Mesothelial cell of epicardium (in vitro differentiated cells): ENCODE measurements at regions not wholly inside any gene's neighbourhood (a gene's known extent, or its start where the extent isn't known, plus 50 kb on each side); places are given as distances from the start of the nearest gene placed in this dataset.
"Not testable (repeated sequence)": the region's sequence is repeated elsewhere in the genome, so short reads cannot be mapped to it uniquely, and the experiment has no call there.

ENCODE experiments used
- DNase-seq, 2 experiments: peaks; one replicate each; pipeline ENCODE4 v3.0.0; 2021; ENCODE audit warnings: low spot score in 2 of 2; ENCODE audit not compliant: unreplicated experiment in 2 of 2
- H3K27ac Mint-ChIP-seq: 2 replicates; pipeline ENCODE4 v1.8.0; 2021; ENCODE audit warnings: mixed read lengths
- H3K27me3 Mint-ChIP-seq: 2 replicates; pipeline ENCODE4 v1.8.0; 2021; ENCODE audit warnings: low read depth, mixed read lengths
- H3K36me3 Mint-ChIP-seq: 2 replicates; pipeline ENCODE4 v1.8.0; 2021; ENCODE audit warnings: mixed read lengths
- H3K4me1 Mint-ChIP-seq: 2 replicates; pipeline ENCODE4 v1.8.0; 2021; ENCODE audit warnings: mixed read lengths
- H3K4me3 Mint-ChIP-seq: 2 replicates; pipeline ENCODE4 v1.8.0; 2021; ENCODE audit warnings: mild to moderate bottlenecking, moderate library complexity, mixed read lengths
- H3K9me3 Mint-ChIP-seq: 2 replicates; pipeline ENCODE4 v1.8.0; 2021; ENCODE audit warnings: mixed read lengths
- CTCF ChIP-seq: fragments of 200-600 bp; sonication (generic); IDR thresholded peaks from one replicate; pipeline ENCODE4 v1.5.0; 2021; ENCODE audit warnings: antibody characterized with exemption; ENCODE audit not compliant: unreplicated experiment

- Mint-ChIP-seq H3K27ac (no peak overlapping the region), H3K4me3 (no peak overlapping the region), H3K4me1 (peaks cover 16% of the 10 kb centered on the region), H3K9me3 (no peaks in the 10 kb centered on the region), H3K36me3 (no peaks in the 10 kb centered on the region), H3K27me3 (no peaks in the 10 kb centered on the region)
- TF ChIP-seq CTCF, result no peak
- DNase-seq, result no peak
Measured at GRCh38 chr3:177802151-177802900, 605.0 kb upstream of the TBL1XR1 start.

GRCh38 chr3:177803500-177803899 lies 606.2 kb upstream of the TBL1XR1 start:
- H3K4me1 Mint-ChIP-seq, result peaks cover 9% of the 10 kb centered on the region
- H3K9me3 Mint-ChIP-seq, result peaks cover 3% of the 10 kb centered on the region
- H3K4me3 Mint-ChIP-seq, result no peak overlapping the region
- DNase-seq, result no peak
- peaks cover 2% of the 10 kb centered on the region for H3K36me3 Mint-ChIP-seq
- H3K27me3 Mint-ChIP-seq, result no peaks in the 10 kb centered on the region
- no peak overlapping the region for H3K27ac Mint-ChIP-seq
- no peak for TF ChIP-seq CTCF

GRCh38 chr3:177804032-177804431 lies 606.8 kb upstream of the TBL1XR1 start:
- H3K27me3 Mint-ChIP-seq, result no peaks in the 10 kb centered on the region
- DNase-seq, result no peak
- H3K9me3 Mint-ChIP-seq, result peaks cover 3% of the 10 kb centered on the region
- H3K27ac Mint-ChIP-seq, result no peak overlapping the region
- no peak overlapping the region for H3K4me3 Mint-ChIP-seq
- no peak for TF ChIP-seq CTCF
- H3K4me1 Mint-ChIP-seq, result peaks cover 9% of the 10 kb centered on the region
- H3K36me3 Mint-ChIP-seq, result peaks cover 2% of the 10 kb centered on the region

- Mint-ChIP-seq H3K27me3 (no peaks in the 10 kb centered on the region), H3K9me3 (peaks cover 3% of the 10 kb centered on the region), H3K4me3 (no peak overlapping the region), H3K4me1 (peaks cover 10% of the 10 kb centered on the region), H3K36me3 (peaks cover 2% of the 10 kb centered on the region), H3K27ac (no peak overlapping the region)
- TF ChIP-seq CTCF, result no peak
- no peak for DNase-seq
Measured at GRCh38 chr3:177804646-177805045, 607.4 kb upstream of the TBL1XR1 start.

GRCh38 chr3:177807150-177807875 lies 610.0 kb upstream of the TBL1XR1 start:
- Mint-ChIP-seq H3K36me3 (peaks cover 2% of the 10 kb centered on the region), H3K4me1 (peaks cover 17% of the 10 kb centered on the region), H3K4me3 (no peak overlapping the region), H3K27me3 (no peaks in the 10 kb centered on the region), H3K27ac (no peak overlapping the region), H3K9me3 (peaks cover 3% of the 10 kb centered on the region)
- DNase-seq, result no peak
- TF ChIP-seq CTCF, result no peak

- not testable (repeated sequence) for H3K36me3 Mint-ChIP-seq, H3K9me3 Mint-ChIP-seq, H3K27me3 Mint-ChIP-seq, H3K27ac Mint-ChIP-seq, DNase-seq, H3K4me3 Mint-ChIP-seq
- peaks cover 15% of the 10 kb centered on the region for H3K4me1 Mint-ChIP-seq
Measured at GRCh38 chr3:177808928-177809478, 611.7 kb upstream of the TBL1XR1 start.
